HG02678 (cell line): ENCODE measurements at regions not wholly inside any gene's neighbourhood (a gene's known extent, or its start where the extent isn't known, plus 50 kb on each side); places are given as distances from the start of the nearest gene placed in this dataset.

Experiments
- ATAC-seq: cut with Tn5 transposase; IDR thresholded peaks from one replicate; pipeline ENCODE4 v1.9.1; 2021; ENCODE audit warnings: mild to moderate bottlenecking, moderate library complexity; ENCODE audit not compliant: unreplicated experiment

- no peak for ATAC-seq
These were observed 349.8 kb downstream of the RBM43 start for GRCh38 chr2:150911766-150912280.

DNA sequence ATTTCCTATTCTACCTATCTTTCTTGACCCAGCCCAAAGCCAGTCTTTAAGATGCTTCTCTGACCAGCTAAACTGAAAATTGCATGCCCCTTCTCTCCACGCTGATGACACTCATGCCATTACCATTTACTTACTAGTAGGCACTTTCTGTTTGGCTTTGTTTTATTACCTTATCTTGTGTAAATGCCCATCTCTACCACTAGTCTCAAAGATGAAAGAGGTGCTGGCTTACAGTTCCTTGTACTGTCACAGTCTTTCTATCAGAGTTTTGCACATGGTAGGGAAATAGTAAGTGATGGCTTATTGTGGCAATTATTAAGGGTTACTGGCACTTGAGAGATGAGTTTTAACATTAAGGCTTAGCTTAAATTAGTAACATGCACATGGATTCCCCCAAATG, 352.1 kb downstream of the RBM43 start:
- ATAC-seq, result no peak

DNA sequence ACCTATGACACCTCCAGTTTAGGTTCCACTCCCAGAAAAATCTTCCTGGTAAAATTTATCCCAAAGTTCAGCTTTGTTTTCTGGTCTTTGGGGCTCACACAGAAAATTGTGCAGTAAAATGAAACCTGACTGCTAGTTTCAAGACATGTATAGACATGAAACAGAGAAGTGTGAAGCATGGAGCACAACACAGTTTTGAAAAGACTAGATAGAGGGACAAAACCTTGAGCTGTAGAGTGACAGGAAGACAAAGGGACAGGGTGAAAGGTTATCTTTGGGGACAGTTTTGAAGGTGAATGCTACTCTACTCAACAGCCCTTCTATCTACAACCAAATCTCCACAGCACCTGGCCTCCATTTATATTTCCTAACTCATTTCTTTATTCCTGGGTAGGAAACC, 352.6 kb downstream of the RBM43 start:
- ATAC-seq, result no peak

- ATAC-seq, result no peak
These were observed 354.2 kb downstream of the RBM43 start for GRCh38 chr2:150907466-150907865.

DNA sequence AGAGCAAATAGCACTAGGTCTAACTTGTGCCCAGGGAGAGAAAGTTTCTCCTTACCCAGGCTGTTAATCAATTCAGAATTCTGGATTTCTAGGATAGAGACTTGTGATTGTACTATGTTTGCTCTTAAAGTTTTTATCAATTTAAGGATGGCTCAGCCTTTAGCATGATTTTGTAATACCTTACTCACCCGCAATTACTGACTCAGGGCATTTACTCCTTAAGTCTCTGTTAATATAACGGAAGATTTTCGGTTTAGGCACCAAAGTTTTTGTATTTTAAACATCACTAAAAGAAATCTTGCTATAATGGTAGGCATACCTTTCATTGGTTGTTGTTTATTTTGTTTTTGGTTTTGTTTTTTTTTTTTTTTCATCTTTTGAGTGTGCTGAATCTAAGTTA, 358.2 kb downstream of the RBM43 start:
- no peak for ATAC-seq

- no peak for ATAC-seq
These were observed 358.6 kb downstream of the RBM43 start for GRCh38 chr2:150903055-150903454.

- no peak for ATAC-seq
These were observed 360.8 kb downstream of the RBM43 start for GRCh38 chr2:150900913-150901312.

DNA sequence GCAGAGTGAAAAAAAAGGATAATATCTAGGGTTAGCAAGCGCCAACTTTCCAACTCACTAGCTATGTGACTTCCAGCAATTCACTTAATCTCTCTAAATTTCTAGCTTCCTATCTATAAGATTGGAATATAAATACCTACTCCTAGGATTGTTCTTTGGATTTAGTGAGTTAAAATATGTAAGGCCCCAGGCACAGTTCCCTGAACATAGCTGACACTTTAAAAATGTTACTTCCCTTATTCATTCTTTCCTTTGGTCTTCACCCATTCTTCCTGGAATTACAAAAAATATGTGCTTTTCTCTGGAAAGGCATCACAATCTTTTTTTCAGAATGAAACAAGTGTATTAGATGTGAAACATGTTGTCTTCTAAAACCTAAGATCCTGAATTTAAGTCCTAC, 365.7 kb downstream of the RBM43 start:
- ATAC-seq, result no peak

- no peak for ATAC-seq
These were observed 372.5 kb downstream of the RBM43 start for GRCh38 chr2:150889141-150889540.

- ATAC-seq, result no peak
These were observed 373.3 kb downstream of the RBM43 start for GRCh38 chr2:150888337-150888736.

- ATAC-seq, result no peak
These were observed 373.7 kb downstream of the RBM43 start for GRCh38 chr2:150887926-150888325.

- no peak for ATAC-seq
These were observed 375.8 kb downstream of the RBM43 start for GRCh38 chr2:150885774-150886386.

GRCh38 chr2:150885236-150885635, 376.4 kb downstream of the RBM43 start:
- no peak for ATAC-seq

DNA sequence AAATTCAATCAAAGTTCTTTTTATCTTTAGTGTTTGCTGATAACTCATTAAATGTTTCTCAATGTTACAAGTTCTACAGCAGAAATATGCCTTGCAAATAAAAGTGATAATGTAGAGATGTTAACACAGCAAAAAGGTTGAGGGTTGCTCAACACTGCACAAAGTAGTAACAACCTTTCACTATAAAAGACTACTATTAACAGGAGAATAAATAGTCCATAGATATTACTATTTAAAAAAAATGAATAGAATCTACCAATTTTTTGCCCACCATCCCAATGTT, 378.1 kb downstream of the RBM43 start:
- ATAC-seq, result no peak

- ATAC-seq, result no peak
These were observed 378.7 kb downstream of the RBM43 start for GRCh38 chr2:150882751-150883612.

DNA sequence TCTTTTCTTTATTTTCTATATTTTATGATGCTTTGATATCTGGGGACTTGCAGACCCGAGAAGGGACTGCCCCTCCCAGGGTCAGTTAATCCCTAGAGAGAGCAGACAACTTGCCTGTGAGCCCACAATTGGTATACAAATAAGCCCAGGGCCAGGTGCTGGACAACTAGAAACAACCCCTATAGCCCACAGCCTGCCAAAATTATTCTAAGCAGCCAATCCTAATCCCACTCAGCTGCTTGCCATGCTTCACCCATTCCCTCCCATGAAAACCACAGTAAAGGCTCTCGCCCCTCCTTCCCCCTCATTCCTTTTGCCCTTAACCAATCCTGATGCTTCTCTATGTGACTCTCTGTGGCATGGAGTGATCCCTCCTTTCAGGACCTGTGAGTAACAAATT, 380.7 kb downstream of the RBM43 start:
- ATAC-seq, result no peak

- no peak for ATAC-seq
These were observed 383.3 kb downstream of the RBM43 start for GRCh38 chr2:150878356-150878755.

DNA sequence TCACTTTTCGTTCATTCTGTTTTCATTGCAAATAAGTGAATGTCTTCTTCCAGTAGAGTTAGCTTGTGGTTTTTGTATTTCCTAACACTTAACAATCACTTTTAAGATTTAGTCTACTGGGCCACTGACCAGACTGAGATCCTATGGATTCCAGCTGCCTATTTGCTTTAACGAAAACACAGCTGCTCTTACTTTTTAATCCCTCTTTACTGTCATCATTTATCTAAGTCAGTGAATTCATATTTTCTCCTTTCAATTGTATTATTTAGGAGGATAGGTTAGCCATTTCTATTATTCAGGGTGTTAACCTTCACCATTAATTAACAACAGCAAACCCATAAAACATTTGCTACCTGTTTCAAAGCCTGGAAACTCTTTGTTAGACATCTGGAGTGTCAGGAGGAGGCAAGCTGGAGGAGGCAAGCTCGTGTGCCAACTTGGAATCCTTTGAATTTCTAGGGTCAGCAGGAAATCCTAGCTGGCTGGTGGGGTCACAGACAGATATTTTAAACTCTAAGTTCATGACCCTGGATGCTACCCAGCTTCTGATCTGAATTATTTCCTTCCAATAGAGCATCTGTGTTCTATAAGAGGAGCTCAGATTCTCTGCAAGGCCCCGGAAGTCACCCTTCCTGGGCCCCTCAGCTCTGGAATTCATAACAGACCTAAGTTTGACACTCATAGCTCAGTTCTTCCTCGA, 385.3 kb downstream of the RBM43 start:
- ATAC-seq, result no peak

GRCh38 chr2:150873396-150873772, 385.9 kb upstream of the RND3 start:
- no peak for ATAC-seq

GRCh38 chr2:150872756-150873395, 385.4 kb upstream of the RND3 start:
- no peak for ATAC-seq

DNA sequence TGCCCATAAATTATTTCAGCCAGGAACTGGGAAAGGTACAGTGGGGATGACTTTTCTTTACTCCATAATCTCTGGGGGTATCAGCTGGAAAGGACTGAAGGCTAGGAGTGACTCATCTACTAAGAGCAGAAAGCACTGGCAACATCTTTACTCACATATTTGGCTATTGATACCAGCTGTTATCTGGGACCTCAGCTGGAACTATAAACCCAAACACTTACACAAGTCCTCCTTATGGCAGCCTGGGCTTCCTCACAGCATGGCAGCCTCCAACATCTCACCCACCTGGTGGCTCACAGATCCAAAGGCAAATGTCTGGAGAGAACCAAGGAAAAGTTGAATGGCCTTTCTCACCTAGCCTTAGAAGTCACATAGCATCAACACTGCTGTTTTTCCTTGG, 379.0 kb upstream of the RND3 start:
- ATAC-seq, result no peak

GRCh38 chr2:150863691-150864090, 376.2 kb upstream of the RND3 start:
- no peak for ATAC-seq
